Thymus (tissue), 11 donors: ENCODE measurements at regions not wholly inside any gene's neighbourhood (a gene's known extent, or its start where the extent isn't known, plus 50 kb on each side); places are given as distances from the start of the nearest gene placed in this dataset.

ENCODE experiments used
- DNase-seq, 9 donors: peaks; one replicate each; pipeline ENCODE4 v3.0.0-alpha.2; 2013; ENCODE audit warnings: low spot score in 9 of 9, low read depth in 6 of 9, missing footprints in 1 of 9
- H3K27ac ChIP-seq, 2 donors: one replicate each; pipeline ENCODE4 v1.5.1; 2013; ENCODE audit warnings: control low read depth in 1 of 2, low read depth in 1 of 2, low read length in 1 of 2, mild to moderate bottlenecking in 1 of 2, moderate library complexity in 1 of 2
- H3K27me3 ChIP-seq, 2 donors: one replicate each; pipeline ENCODE4 v1.5.1; 2013; ENCODE audit warnings: low read length in 1 of 2; ENCODE audit not compliant: control insufficient read depth in 2 of 2, insufficient read depth in 1 of 2
- H3K36me3 ChIP-seq, 2 donors: one replicate each; pipeline ENCODE4 v1.5.1; 2013; ENCODE audit warnings: low read length in 1 of 2, mild to moderate bottlenecking in 1 of 2, moderate library complexity in 1 of 2; ENCODE audit not compliant: control insufficient read depth in 2 of 2, insufficient read depth in 2 of 2
- H3K4me1 ChIP-seq, 2 donors: one replicate each; pipeline ENCODE4 v1.5.1; 2013; ENCODE audit warnings: low read length in 2 of 2; ENCODE audit not compliant: control insufficient read depth in 2 of 2, insufficient read depth in 2 of 2
- H3K4me3 ChIP-seq, 2 donors: one replicate each; pipeline ENCODE4 v1.5.1; 2013; ENCODE audit warnings: low read length in 2 of 2, control low read depth in 1 of 2, mild to moderate bottlenecking in 1 of 2
- H3K9me3 ChIP-seq, 2 donors: one replicate each; pipeline ENCODE4 v1.5.1; 2013; ENCODE audit warnings: low read length in 1 of 2, mild to moderate bottlenecking in 1 of 2; ENCODE audit not compliant: control insufficient read depth in 2 of 2, insufficient read depth in 1 of 2
- WGBS: extraction: QIAGEN DNeasy Blood & Tissue Kit; methylation state at CpG from one replicate; pipeline ENCODE4 v1.1.7; 2013; 5-methylcytosine and 5-hydroxymethylcytosine counted together
- donor health status: healthy.

DNA sequence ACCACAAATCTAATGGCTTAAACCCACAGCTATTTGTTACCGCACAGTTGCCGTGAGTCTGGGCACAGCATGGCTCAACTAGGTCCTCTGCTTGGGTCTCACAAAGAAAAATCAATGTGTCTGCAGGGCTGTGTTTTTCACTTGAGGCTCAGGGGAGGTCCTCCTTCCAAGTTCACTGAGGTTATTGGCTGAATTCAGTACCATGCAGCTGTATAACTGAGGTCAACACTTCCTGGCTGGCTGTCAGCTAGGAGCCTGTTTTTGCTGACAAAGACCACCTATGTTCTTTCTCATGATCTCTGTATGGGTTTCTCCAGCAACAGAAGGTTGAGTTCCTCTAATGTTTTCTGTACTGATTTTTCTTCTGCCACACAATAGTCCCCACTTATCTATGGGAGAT lies 736.7 kb upstream of the PRKX start:
- peaks cover 0 to 11% of the 10 kb centered on the region in 2 donors for H3K9me3 ChIP-seq
- H3K4me3 ChIP-seq, result no peak overlapping the region
- H3K27me3 ChIP-seq, result no peaks in the 10 kb centered on the region
- DNase-seq, result no peak
- 92% methylated on average over 2 of the region's 2 CpGs for WGBS
- H3K4me1 ChIP-seq, result no peaks in the 10 kb centered on the region
- H3K27ac ChIP-seq, result no peak overlapping the region
- no peaks in the 10 kb centered on the region for H3K36me3 ChIP-seq

- WGBS, result 65% methylated on average over 4 of the region's 4 CpGs
- H3K27ac ChIP-seq, result no peak overlapping the region
- no peaks in the 10 kb centered on the region for H3K27me3 ChIP-seq
- no peaks in the 10 kb centered on the region for H3K36me3 ChIP-seq
- no peaks in the 10 kb centered on the region for H3K9me3 ChIP-seq
- H3K4me3 ChIP-seq, result no peak overlapping the region
- no peak for DNase-seq
- H3K4me1 ChIP-seq, result no peaks in the 10 kb centered on the region
Observed at GRCh38 chrX:4435905-4436304, 722.5 kb upstream of the PRKX start.

DNA sequence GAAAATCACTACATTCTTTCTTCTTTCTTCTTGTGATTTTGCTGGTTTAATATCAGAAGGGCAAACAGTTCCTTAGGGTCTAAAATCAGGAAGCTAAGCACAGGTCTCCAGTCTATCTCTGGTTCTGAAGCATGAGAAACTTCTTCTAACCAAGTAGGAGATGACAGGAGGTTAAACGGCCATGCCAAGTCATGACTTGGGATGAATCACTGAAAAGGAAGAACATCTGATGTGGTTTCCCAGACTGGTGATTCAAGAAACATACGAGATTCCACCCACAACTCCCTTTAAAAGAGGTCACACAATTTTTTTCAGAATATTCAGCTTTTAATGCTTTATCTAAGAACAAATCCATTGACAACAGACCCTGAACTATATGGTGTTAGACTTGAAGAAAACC lies 684.0 kb upstream of the PRKX start:
- H3K4me3 ChIP-seq, result no peak overlapping the region
- no peaks in the 10 kb centered on the region for H3K36me3 ChIP-seq
- 73% methylated on average over 2 of the region's 2 CpGs for WGBS
- no peak overlapping the region for H3K27ac ChIP-seq
- no peak for DNase-seq
- no peaks in the 10 kb centered on the region for H3K4me1 ChIP-seq
- no peaks in the 10 kb centered on the region for H3K27me3 ChIP-seq
- H3K9me3 ChIP-seq, result no peaks in the 10 kb centered on the region

GRCh38 chrX:4382273-4382672 lies 668.8 kb upstream of the PRKX start:
- no peaks in the 10 kb centered on the region for H3K4me1 ChIP-seq
- H3K4me3 ChIP-seq, result no peak overlapping the region
- H3K27me3 ChIP-seq, result no peaks in the 10 kb centered on the region
- WGBS, result 36% methylated on average over 3 of the region's 3 CpGs
- H3K36me3 ChIP-seq, result no peaks in the 10 kb centered on the region
- DNase-seq, result no peak
- H3K9me3 ChIP-seq, result no peaks in the 10 kb centered on the region
- H3K27ac ChIP-seq, result no peak overlapping the region

- Histone ChIP-seq H3K9me3 (no peaks in the 10 kb centered on the region), H3K27me3 (no peaks in the 10 kb centered on the region), H3K27ac (no peak overlapping the region), H3K36me3 (no peaks in the 10 kb centered on the region), H3K4me1 (no peaks in the 10 kb centered on the region), H3K4me3 (no peak overlapping the region)
- DNase-seq, result no peak
Observed at GRCh38 chrX:4380710-4381109, 667.3 kb upstream of the PRKX start.

DNA sequence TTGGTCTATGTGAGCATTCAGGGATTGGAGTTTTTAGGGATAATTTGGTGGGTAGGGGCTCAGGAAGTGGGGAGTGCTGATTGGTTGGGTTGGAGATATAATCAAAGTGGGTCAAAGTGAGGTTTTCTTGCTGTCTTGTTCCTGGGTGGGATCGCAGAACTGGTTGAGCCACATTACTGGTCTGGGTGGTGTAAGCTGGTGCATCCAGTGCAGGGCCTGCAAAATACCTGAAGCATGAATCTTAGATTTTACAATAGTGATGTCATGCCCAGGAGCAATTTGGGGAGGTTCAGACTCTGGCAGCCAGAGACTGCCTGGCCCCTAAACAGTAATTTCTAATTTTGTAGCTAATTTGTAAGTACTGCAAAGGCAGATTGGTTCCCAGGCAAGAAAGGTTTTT lies 665.6 kb upstream of the PRKX start:
- no peak overlapping the region for H3K4me3 ChIP-seq
- H3K27ac ChIP-seq, result no peak overlapping the region
- H3K4me1 ChIP-seq, result no peaks in the 10 kb centered on the region
- H3K36me3 ChIP-seq, result no peaks in the 10 kb centered on the region
- no peaks in the 10 kb centered on the region for H3K9me3 ChIP-seq
- no peaks in the 10 kb centered on the region for H3K27me3 ChIP-seq
- DNase-seq, result no peak
- 88% methylated on average over 1 of the region's 1 CpG for WGBS

GRCh38 chrX:4373791-4374190 lies 660.3 kb upstream of the PRKX start:
- no peak for DNase-seq
- Histone ChIP-seq H3K4me3 (no peak overlapping the region), H3K27me3 (no peaks in the 10 kb centered on the region), H3K9me3 (no peaks in the 10 kb centered on the region), H3K4me1 (no peaks in the 10 kb centered on the region), H3K27ac (no peak overlapping the region), H3K36me3 (no peaks in the 10 kb centered on the region)
- 90% methylated on average over 8 of the region's 8 CpGs for WGBS

DNA sequence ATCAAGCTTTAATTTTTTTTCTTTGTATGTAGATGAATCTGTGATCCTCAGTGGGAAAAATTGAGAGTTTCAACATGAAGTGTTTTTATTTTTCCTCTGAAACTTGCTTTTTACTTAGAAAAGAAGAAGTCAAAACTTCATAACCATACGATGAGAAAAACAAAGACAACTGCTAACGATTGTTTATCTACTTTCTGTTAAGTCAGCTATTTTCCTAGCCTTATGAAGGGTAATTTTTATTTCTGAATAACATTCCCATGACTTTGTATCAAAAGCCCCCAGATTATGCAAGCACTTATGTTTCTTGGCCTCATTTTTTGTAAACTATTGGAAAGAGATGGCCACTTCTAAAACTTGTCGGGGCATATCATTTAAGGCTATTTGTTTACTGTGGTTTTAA lies 645.1 kb upstream of the PRKX start:
- Histone ChIP-seq H3K27me3 (no peaks in the 10 kb centered on the region), H3K36me3 (no peaks in the 10 kb centered on the region), H3K4me1 (no peaks in the 10 kb centered on the region), H3K4me3 (no peak overlapping the region), H3K27ac (no peak overlapping the region), H3K9me3 (no peaks in the 10 kb centered on the region)
- DNase-seq, result no peak
- WGBS, result 98% methylated on average over 3 of the region's 3 CpGs

- Histone ChIP-seq H3K27me3 (no peaks in the 10 kb centered on the region), H3K4me1 (no peaks in the 10 kb centered on the region)
- WGBS, result 92% methylated on average over 5 of the region's 5 CpGs
Observed at GRCh38 chrX:4322916-4323315, 609.5 kb upstream of the PRKX start.

DNA sequence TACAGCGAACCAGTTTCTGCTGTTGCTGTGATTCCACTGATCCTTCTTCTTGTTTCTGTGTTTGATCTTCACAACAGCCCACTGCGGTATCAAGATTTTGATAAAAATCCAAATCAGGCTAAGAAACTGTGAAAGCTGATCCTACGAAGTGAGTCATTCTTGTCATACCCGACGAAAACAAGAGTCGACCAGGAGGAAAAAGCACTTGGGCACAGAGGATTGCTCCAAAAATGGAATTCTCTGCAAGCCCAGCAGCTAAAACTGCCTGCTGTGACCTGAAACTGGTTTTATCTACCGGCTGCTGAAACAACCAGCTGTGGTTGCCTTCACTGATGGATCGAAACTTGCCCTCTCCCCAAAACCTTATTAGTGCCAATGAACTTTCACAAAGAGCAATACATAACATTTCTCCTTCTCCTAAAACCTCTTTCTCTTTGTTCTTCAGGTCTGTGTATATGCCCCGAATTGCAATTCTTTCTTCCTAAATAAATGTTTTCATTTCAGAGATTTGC lies 607.0 kb upstream of the PRKX start:
- Histone ChIP-seq H3K4me3 (no peak overlapping the region), H3K27ac (no peak overlapping the region), H3K27me3 (no peaks in the 10 kb centered on the region), H3K4me1 (no peaks in the 10 kb centered on the region), H3K36me3 (no peaks in the 10 kb centered on the region), H3K9me3 (no peaks in the 10 kb centered on the region)
- no peak for DNase-seq
- WGBS, result 78% methylated on average over 9 of the region's 9 CpGs

More at GRCh38 chrX:4322916-4323315, 609.5 kb upstream of the PRKX start:
- no peak for DNase-seq
- Histone ChIP-seq H3K4me3 (no peak overlapping the region), H3K27ac (no peak overlapping the region), H3K36me3 (no peaks in the 10 kb centered on the region), H3K9me3 (no peaks in the 10 kb centered on the region)
